ENCODE measurements at regions not wholly inside any gene's neighbourhood (a gene's known extent, or its start where the extent isn't known, plus 50 kb on each side); places are given as distances from the start of the nearest gene placed in this dataset.
"Not testable (repeated sequence)": the region's sequence is repeated elsewhere in the genome, so short reads cannot be mapped to it uniquely, and the experiment has no call there.

DNA sequence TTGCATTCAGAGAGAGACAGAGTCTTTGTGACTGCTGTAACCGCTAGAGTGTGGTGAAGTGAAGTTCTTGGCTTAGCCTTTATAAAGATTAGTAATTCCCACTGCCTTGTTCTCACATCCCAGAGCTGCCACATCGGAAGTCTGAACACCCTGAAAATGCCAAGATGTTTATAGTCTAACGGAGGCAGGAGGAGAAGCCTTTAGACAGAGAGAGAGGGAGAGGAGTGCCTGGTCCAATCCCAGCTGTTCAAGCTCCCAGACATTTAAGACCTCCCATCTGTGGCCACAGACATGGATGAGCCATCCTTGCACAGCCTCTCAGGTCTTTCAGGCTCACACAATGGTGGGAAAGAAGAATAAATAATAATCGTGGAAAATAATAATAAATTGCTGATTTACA lies 1422.8 kb upstream of the EYS start:
- no peak for DNase-seq (ENCODE audit: low read depth)
- H3K4me3 ChIP-seq (ENCODE audit: low read depth, low read length), result no peak overlapping the region
- TF ChIP-seq, protein P1, sequence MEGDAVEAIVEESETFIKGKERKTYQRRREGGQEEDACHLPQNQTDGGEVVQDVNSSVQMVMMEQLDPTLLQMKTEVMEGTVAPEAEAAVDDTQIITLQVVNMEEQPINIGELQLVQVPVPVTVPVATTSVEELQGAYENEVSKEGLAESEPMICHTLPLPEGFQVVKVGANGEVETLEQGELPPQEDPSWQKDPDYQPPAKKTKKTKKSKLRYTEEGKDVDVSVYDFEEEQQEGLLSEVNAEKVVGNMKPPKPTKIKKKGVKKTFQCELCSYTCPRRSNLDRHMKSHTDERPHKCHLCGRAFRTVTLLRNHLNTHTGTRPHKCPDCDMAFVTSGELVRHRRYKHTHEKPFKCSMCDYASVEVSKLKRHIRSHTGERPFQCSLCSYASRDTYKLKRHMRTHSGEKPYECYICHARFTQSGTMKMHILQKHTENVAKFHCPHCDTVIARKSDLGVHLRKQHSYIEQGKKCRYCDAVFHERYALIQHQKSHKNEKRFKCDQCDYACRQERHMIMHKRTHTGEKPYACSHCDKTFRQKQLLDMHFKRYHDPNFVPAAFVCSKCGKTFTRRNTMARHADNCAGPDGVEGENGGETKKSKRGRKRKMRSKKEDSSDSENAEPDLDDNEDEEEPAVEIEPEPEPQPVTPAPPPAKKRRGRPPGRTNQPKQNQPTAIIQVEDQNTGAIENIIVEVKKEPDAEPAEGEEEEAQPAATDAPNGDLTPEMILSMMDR (IDR thresholded peaks at IDR 0.05; ENCODE audit: control insufficient read depth, extremely low read depth, insufficient read depth), result no peak

DNA sequence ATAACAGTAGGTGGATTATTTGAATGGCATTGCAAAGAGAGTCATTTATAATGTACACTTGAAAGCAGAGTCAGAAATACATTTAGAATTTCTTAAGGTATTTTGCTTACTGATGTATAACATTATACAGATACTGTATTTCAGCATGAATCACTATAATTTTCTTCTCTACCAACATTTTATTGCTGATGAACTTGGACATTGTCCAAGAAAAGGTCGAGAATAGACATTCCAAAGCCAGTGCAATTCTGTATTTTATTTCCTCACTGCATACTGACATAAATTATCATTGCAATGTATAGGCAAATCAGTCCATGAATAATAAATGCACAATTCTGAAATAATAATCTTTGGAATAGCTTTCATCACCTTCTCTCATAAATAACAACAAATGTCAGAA lies 1420.0 kb upstream of the EYS start:
- no peak for DNase-seq (ENCODE audit: low read depth)
- TF ChIP-seq, protein P1 (IDR thresholded peaks at IDR 0.05; ENCODE audit: control insufficient read depth, extremely low read depth, insufficient read depth), result no peak
- no peak overlapping the region for H3K4me3 ChIP-seq (ENCODE audit: low read depth, low read length)

DNA sequence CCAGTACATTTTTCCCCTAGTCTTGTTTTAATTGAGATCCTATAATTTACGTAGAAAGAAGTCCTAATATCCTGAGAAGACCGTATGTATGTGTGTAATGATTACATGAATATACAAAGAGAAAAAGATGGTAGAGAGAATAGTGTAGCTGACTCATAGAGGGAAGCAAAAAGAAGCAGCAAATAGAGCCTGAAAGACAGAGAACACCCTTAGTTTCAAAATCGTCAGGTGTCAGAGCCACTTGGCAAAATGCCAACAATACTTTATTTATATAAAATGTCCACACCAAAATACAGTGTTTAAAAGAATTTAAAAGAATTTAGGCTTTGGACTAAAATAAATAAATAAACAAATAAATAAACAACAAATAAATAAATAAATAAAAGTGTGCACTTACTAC lies 1414.1 kb upstream of the EYS start:
- TF ChIP-seq, protein P1 (IDR thresholded peaks at IDR 0.05; ENCODE audit: control insufficient read depth, extremely low read depth, insufficient read depth), result no peak
- no peak overlapping the region for H3K4me3 ChIP-seq (ENCODE audit: low read depth, low read length)
- no peak for DNase-seq (ENCODE audit: low read depth)

DNA sequence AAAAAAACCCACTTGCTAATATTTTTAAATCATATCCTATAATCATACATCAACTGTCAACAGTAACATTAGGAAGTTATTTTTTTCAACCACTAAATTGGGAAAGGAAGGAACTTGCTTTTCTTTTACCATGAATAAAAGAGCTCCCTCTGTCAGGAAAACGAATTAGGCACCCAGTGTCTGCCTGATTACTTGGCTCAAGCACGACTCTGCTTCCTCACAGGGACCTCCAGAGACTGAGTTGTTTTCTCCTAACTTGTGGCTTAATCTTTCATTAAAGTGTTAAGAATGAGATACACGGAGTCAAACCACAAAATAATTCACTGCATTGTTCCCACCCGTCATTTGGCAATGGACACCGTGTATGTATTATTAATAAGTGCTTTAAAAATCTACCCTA lies 1405.1 kb upstream of the EYS start:
- TF ChIP-seq, protein P1 (IDR thresholded peaks at IDR 0.05; ENCODE audit: control insufficient read depth, extremely low read depth, insufficient read depth), result 0 out of 2 replicates have a peak, but pooled peaks have one; percentile 12
- no peak for DNase-seq (ENCODE audit: low read depth)
- no peak overlapping the region for H3K4me3 ChIP-seq (ENCODE audit: low read depth, low read length)

DNA sequence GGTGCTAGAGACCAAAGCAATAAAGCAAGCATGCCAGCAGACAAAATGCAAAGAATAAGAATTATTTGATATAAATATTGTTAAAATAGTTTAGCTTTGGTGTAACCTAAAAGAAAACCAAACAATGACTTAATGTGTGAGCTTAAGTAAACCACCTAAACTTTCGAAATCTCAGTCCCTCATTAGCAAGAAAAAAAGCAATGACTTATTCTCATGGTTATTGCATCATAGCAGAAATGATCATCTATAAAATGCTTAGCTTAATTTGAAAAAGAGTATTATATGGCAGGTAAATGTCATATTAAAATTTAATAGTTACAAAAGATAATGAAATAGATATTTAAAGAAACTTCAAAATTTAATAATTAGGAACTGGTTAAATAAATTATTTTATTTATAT lies 1395.7 kb upstream of the EYS start:
- H3K4me3 ChIP-seq (ENCODE audit: low read depth, low read length), result no peak overlapping the region
- no peak for DNase-seq (ENCODE audit: low read depth)
- TF ChIP-seq, protein P1 (IDR thresholded peaks at IDR 0.05; ENCODE audit: control insufficient read depth, extremely low read depth, insufficient read depth), result no peak

DNA sequence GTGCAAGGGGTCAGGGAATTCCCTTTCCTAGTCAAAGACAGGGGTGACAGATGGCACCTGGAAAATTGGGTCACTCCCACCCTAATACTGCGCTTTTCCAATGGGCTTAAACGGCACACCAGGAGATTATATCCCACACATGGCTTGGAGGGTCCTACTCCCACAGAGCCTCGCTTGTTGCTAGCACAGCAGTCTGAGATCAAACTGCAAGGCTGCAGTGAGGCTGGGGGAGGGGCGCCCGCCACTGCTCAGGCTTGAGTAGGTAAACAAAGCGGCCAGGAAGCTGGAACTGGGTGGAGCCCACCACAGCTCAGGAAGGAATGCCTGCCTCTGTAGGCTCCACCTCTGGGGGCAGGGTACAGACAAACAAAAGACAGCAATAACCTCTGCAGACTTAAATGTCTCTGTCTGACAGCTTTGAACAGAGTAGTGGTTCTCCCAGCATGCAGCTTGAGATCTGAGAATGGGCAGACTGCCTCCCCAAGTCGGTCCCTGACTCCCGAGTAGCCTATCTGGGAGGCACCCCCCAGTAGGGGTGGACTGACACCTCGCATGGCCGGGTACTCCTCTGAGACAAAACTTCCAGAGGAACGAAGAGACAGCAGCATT lies 1388.7 kb upstream of the EYS start:
- DNase-seq (ENCODE audit: low read depth); H3K4me3 ChIP-seq (ENCODE audit: low read depth, low read length): not testable (repeated sequence)

DNA sequence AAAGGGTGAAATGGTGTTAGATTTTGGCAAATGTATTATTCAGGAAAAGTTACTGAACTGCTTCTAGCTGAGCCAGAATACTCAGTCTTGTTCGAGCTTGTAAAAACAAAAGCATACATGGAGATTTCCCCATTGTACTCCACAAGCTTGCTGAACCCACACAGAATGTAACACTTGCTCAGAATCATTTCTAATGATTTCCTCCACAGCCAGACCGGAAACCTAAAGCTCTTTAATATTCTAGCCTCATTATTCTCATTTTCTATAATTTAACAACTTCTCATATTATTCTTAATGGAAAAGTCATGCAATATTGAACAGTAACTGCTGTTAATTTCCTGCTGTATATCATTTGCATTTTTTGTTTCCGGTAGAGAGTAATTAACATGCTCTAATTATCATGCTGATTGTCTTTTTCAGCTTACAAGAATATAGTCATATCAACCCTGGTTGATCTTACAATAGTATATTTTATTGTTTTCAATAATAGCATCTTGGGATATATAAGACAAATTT lies 1387.5 kb upstream of the EYS start:
- TF ChIP-seq, protein P1 (IDR thresholded peaks at IDR 0.05; ENCODE audit: control insufficient read depth, extremely low read depth, insufficient read depth), result no peak
- H3K4me3 ChIP-seq (ENCODE audit: low read depth, low read length), result no peak overlapping the region
- DNase-seq (ENCODE audit: low read depth), result no peak

Measured in LNCaP clone FGC (cell line).